SIG-M5 treated with dmso at 0.1 percent for 504 hours (cell line): ENCODE measurements at regions not wholly inside any gene's neighbourhood (a gene's known extent, or its start where the extent isn't known, plus 50 kb on each side); places are given as distances from the start of the nearest gene placed in this dataset.

Source experiments
- DNase-seq: peaks from one replicate; lab custom pipeline; 2025; ENCODE audit not compliant: unreplicated experiment; lab: John Stamatoyannopoulos, UW

GRCh38 chr18:23077493-23078256 lies 57.6 kb upstream of the CABLES1 start:
- DNase-seq = peak; percentile 42

GRCh38 chr18:23085066-23085465 lies 50.2 kb upstream of the CABLES1 start:
- no peak for DNase-seq
